NCI-H2107 (cell line): ENCODE measurements at regions not wholly inside any gene's neighbourhood (a gene's known extent, or its start where the extent isn't known, plus 50 kb on each side); places are given as distances from the start of the nearest gene placed in this dataset.

Experiments
- DNase-seq: peaks from one replicate; lab custom pipeline; 2025; lab: John Stamatoyannopoulos, UW

GRCh38 chr5:2910401-2911175, 159.1 kb upstream of the IRX2 start:
- DNase-seq: no peak

DNA sequence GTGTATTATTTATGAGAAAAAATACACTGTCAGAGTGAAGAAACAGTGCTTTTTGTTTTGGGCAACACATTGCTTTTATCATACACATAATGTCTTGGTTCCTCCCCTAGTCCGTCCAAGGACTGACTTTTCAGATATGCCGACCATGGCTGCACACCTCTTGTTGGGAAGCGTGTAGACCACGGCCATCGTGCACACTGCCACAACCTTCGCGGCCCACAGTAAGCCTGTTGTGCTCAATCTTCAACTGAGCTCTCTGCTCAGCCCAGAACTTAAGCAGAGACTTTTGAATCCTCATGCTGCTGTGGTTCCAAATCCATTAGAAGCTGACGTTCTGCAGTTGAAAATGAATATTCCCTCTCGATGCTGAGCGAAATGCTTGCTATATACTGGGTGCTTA, 157.6 kb upstream of the IRX2 start:
- DNase-seq: no peak

- no peak for DNase-seq
Observed at GRCh38 chr5:2908086-2908485, 156.6 kb upstream of the IRX2 start.

DNA sequence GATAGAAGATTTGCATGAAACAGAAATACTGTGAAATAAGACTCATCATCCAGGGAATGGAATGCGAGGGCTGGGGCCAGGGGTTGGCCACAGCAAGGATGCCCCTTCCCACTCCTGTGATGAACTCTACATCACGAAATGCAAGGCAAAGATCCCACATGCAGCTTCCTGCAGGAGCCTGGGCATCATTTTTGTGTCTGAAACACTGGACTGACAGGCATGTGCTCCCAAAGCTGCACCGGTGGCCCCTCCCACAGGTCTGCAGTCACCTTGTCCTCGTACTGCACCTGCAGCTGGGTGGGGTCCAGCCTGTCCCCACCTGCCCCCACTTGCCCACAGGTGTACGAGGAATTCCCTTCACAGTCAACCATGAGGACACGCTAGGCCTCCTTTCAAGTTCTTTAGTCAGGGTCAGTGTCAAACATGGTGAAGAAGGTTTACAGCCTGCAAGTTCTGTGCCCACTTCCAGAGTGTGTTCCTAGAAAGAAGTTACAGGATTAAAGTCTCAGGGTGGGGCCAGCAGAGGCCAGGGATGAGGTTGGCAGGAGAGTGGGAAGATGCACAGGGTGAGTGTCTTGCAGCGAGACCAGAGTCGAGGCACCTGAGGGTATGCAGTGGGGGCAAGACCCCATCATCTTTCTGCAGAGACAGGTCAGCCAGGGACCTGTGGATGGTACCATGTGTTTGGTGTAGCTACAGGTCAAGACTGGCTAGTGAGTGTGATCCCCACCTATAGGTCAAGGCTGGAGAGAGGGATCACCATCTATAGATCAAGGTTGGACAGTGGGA, 155.0 kb upstream of the IRX2 start:
- DNase-seq: no peak

- DNase-seq: no peak
Observed at GRCh38 chr5:2905741-2906140, 154.3 kb upstream of the IRX2 start.

DNA sequence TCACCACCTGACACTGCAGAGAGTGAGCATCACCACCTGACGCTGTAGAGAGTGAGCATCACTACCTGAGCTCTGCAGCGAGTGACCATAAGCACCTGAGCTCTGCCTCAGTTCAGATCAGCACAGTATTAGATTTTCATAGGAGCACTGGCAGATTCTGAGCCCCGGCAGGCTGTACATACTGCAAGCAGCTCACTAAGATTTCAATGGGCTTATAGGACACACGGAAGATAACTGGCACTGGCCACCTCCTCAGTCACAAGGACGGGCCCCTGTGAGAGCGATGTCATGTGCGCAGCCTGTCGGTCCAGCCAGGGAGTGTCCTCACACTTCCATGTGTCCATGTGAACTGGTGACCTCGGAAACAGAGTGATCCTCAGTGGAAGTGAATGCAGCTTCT, 153.5 kb upstream of the IRX2 start:
- DNase-seq: no peak

DNA sequence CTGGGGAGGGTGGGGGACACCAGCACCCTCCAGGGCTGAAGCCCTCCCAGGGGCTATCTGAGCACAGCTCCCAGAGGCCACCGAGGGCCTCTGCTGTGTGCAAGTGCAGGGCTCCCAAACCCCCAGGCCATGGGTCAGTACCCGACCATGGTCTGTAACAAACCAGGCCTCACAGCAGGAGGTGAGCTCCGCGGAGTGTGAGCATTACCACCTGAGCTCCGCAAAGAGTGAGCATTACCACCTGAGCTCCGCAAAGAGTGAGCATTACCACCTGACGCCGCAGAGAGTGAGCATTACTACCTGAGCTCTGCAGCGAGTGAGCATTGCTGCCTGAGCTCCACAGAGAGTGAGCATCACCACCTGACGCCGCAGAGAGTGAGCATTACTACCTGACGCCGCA, 152.9 kb upstream of the IRX2 start:
- DNase-seq: no peak

GRCh38 chr5:2903451-2904395, 152.2 kb upstream of the IRX2 start:
- DNase-seq: no peak

- no peak for DNase-seq
Observed at GRCh38 chr5:2902742-2903297, 151.3 kb upstream of the IRX2 start.

DNA sequence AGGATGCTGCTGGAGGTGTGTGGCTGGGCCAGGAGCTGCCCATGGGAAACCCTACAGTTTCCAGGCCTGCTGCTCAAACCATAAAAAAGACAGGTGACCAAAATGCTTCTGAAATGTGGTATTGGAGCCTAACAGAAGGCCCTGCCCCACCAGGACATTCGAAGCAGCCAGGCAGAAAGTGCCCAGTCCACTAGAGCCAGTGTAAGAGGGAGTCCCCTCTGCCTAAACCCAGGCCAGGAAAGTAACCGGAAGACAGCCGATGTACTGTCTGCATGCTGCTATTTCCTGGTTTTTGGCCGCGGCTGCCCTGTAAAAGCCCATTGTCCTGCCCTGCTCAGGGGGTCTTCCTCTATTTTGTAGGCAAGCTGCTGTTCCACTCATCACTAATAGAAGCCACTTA, 150.7 kb upstream of the IRX2 start:
- DNase-seq: no peak

DNA sequence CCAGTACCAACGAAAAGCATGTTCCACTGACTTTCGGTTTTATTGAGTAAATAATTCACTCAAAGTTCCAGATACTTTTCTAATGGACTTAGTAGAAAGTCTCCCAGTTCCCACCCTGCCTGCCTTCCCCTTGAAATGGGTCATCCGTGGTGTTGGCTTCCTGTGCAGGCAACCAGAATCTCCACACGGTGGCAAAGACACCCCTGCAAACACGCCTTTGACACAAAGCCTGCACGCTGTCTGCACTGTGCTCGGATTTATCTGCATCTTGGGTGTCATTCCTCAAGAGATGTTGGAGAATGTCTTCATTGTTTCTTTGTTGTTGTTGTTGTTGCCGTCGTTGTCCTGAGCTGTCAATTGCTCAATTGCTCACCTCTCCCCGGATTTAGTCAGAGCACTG, 150.0 kb upstream of the IRX2 start:
- no peak for DNase-seq

GRCh38 chr5:2901096-2901495, 149.6 kb upstream of the IRX2 start:
- DNase-seq: no peak

DNA sequence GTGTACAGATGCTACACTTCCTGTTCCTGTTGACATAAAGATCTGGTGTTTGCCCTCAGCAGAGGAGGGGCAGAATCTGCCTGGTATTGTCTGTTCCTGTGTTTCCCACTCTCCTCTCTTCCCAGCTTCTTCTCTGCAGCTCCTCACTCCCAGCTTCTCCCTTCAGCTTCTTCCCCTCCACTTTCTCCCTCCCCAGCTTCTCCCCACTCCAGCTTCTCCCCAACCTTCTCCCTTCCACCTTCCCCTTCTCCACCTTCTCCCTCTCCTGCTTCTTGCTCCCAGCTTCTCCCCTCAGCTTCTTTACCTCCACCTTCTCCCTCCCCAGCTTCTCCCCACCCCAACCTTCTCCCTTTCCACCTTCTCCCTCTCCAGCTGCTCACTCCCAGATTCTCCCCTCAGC, 148.9 kb upstream of the IRX2 start:
- DNase-seq: no peak

GRCh38 chr5:2899311-2899710, 147.8 kb upstream of the IRX2 start:
- DNase-seq: no peak

DNA sequence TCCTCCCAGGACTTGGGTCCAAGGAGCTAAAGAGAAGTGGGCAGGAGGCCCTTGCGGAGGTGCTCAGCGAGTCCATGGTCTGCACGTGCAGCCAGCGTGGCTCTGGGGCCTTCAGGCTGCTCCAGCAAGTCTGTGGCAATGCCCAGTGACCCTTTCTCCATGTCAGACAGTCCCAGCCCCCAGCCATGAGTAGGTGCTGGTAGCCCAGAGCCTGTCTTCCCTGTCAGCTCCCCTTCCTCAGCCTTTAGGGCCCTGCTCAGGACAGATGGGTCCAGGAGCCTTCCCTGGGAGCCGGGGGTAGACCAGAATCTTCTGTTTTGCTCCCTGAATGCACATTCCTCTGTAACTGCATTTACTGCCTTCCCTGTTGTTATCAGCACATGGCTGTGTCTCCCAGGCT, 147.2 kb upstream of the IRX2 start:
- no peak for DNase-seq

DNA sequence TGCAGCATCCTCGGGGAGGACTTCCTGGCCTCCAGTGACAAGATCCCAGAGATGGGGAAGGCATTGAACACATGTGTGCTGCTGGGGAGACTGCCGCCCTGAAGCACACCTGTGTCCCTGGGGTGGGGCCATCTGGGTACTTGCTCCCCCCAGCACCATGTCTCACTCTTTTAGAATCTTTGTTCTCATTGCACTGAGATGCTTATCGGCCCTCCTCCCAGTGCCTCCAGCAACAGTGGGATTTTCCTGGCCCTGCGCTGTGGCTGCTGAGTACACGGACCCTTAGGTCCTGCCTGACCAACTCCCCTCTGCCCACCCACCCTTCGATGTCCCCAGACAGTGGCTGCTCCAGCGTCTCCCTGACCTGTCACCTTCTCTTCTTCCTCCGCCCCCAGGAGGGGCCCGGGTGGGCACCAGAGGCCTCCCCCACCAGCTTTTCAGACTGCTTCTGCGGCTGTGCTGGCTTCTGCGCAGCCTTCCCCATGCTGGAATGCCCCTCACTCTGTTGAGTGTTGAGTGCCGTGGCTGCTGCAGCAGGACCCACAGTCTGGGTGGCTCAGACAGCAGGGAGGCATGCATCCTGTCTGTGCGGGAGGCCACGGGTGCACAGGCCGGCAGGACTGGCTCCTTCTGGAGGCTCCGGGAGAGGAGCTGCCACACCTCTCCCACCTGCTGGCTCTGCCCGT, 145.9 kb upstream of the IRX2 start:
- no peak for DNase-seq

DNA sequence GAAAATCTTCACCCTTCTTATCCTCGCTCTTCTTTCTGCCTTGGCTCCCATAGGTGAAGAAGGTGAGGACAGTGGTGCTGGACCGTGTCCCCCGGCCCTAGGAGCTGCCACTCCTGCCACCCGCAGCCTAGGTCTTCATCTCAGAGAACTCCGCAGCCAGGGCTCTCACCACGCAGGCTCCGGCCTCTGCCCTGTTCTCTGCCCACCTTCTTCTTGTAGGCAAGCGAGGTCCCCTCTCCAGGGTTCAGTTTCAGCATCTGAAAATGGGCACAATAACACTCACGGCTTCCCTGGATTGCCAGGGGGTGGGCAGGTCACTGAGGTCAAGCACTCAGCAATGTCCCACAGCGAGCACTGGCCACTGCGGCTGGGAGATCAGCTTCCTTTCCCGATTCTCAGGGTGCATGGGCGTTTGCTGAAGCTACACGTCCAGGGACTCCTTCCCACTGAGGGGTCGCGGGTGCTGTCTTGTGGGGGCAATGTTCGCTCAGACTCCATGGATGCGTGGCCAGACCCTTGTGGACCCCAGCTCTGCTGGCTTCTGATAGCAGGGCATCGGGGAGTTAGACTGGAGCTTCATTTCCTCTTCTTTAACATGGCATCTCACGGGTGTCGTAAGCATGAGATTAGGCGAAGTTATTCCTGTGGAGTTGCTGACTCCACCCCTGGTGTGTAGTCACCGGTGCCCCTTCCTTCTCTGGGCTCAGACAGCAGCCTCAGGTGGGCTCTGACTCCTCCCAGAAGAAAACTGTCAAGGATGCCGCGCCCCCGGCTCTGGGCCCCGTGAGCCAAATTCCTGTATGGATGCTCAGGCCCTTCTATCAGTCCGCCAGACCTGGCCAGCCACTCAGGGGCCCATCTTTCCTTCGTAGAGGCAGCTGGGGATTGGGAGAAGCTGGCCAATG, 145.1 kb upstream of the IRX2 start:
- DNase-seq: no peak

DNA sequence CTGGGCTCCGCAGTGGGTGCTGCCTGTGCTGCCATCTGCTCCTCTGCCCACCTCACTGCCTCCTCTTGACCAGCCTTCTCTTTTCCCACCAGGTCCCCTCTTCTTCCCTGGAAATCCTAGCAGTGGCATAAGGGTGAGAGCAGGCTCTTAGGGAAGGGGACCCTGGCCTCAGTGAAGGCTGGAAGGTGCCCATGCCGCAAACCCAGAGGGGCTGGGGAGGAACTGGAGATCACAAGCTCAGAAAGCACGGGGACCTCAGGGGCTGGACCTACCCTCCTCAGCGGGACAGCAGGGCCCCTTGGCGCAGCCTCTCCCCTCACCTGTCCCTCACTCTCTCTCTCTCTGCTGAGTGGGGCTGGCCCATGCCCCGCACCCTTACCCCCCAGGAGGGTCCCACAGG, 144.4 kb upstream of the IRX2 start:
- DNase-seq: no peak

GRCh38 chr5:2895196-2895595, 143.7 kb upstream of the IRX2 start:
- DNase-seq: no peak

GRCh38 chr5:2894736-2895135, 143.3 kb upstream of the IRX2 start:
- no peak for DNase-seq

DNA sequence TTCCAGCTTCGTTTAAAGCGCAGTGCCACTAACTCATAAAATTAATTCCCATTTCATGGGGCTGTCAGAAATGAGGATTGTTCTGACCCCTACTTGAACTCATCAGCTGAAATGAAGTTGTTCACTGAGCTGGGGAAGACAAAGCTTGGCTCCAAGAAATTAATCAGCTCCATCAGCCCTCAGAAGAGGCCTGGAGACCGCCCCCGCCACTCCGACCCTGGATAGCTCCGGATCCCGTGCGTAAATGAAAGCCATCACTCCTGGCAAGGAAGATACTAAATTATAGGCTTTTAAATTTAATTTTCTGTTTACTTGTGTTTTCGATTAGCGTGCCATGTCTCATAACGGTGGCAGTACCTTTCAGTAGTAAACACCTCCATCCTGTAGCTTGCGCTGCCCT, 142.8 kb upstream of the IRX2 start:
- no peak for DNase-seq
